Smooth muscle cell (in vitro differentiated cells): ENCODE measurements at regions not wholly inside any gene's neighbourhood (a gene's known extent, or its start where the extent isn't known, plus 50 kb on each side); places are given as distances from the start of the nearest gene placed in this dataset. TPM values are rescaled to one million over a fixed set of nuclear protein-coding genes. Genes with fewer than 3 reads are reported as not detected.

Source experiments
- DNase-seq: peaks from one replicate; lab custom pipeline; 2025; ENCODE audit not compliant: unreplicated experiment; lab: John Stamatoyannopoulos, UW
- H2AFZ ChIP-seq: fragments of 200-600 bp; sonication (generic); 2 replicates; pipeline ENCODE4 v1.6.0; 2016; ENCODE audit warnings: antibody characterized with exemption, low read depth, mild to moderate bottlenecking
- H3F3A ChIP-seq: fragments of 200-600 bp; sonication (generic); 2 replicates; pipeline ENCODE4 v1.6.0; 2017; ENCODE audit warnings: antibody characterized with exemption, low read depth
- H3K27ac ChIP-seq: fragments of 200-600 bp; sonication (generic); 2 replicates; pipeline ENCODE4 v1.5.1; 2016; ENCODE audit warnings: low read depth, mild to moderate bottlenecking
- H3K27me3 ChIP-seq: fragments of 200-600 bp; sonication (generic); 2 replicates; pipeline ENCODE4 v1.6.1; 2016; ENCODE audit warnings: low read depth, mild to moderate bottlenecking
- H3K36me3 ChIP-seq: fragments of 200-600 bp; sonication (generic); 2 replicates; pipeline ENCODE4 v1.5.1; 2016; ENCODE audit warnings: low read depth
- H3K4me1 ChIP-seq: fragments of 200-600 bp; sonication (generic); 2 replicates; pipeline ENCODE4 v1.5.1; 2016; ENCODE audit warnings: low read depth
- H3K4me2 ChIP-seq: fragments of 200-600 bp; sonication (generic); 2 replicates; pipeline ENCODE4 v1.6.0; 2016; ENCODE audit warnings: mild to moderate bottlenecking
- H3K4me3 ChIP-seq: fragments of 200-600 bp; sonication (generic); 2 replicates; pipeline ENCODE4 v1.5.1; 2016; ENCODE audit warnings: mild to moderate bottlenecking
- H3K79me2 ChIP-seq: fragments of 200-600 bp; sonication (generic); 2 replicates; pipeline ENCODE4 v1.6.0; 2016; ENCODE audit warnings: low read depth, mild to moderate bottlenecking
- H3K9ac ChIP-seq: fragments of 200-600 bp; sonication (generic); 2 replicates; pipeline ENCODE4 v1.6.0; 2016; ENCODE audit warnings: low read depth
- H3K9me3 ChIP-seq: fragments of 200-600 bp; sonication (generic); replicated peaks from 2 replicates; pipeline ENCODE4 v1.5.1; 2016; ENCODE audit warnings: low read depth
- H4K20me1 ChIP-seq: fragments of 200-600 bp; sonication (generic); 2 replicates; pipeline ENCODE4 v1.6.0; 2016; ENCODE audit warnings: low read depth
- CTCF ChIP-seq: fragments of 200-600 bp; sonication (generic); IDR thresholded peaks from 2 replicates; pipeline ENCODE4 v1.5.1; 2017; ENCODE audit warnings: borderline replicate concordance, mild to moderate bottlenecking, antibody characterized with exemption; ENCODE audit not compliant: insufficient read depth, poor library complexity, severe bottlenecking
- WGBS: methylation state at CpG from one replicate; pipeline ENCODE4 v1.1.7; 2016; ENCODE audit warnings: low lambda C conversion rate; 5-methylcytosine and 5-hydroxymethylcytosine counted together
- small RNA-seq: library from RNA; depleted of rRNA; stranded (forward); fragments of <200 nt; gene quantifications from one replicate; pipeline ENCODE3, GENCODE V24; 2014

GRCh38 chr6:154945271-154945890 lies 49.7 kb upstream of the TIAM2 start:
- no peaks in the 10 kb centered on the region for H4K20me1 ChIP-seq
- TF ChIP-seq CTCF: no peak
- DNase-seq: no peak
- H3K9ac ChIP-seq: no peak overlapping the region
- H3K9me3 ChIP-seq: no peaks in the 10 kb centered on the region
- H3K36me3 ChIP-seq: no peaks in the 10 kb centered on the region
- H3K27ac ChIP-seq: no peak overlapping the region
- no peak overlapping the region for H2AFZ ChIP-seq
- H3K27me3 ChIP-seq: no peaks in the 10 kb centered on the region
- WGBS: 91% methylated on average over 11 of the region's 11 CpGs
- H3F3A ChIP-seq: no peaks in the 10 kb centered on the region
- H3K4me3 ChIP-seq: no peak overlapping the region
- H3K4me1 ChIP-seq: no peaks in the 10 kb centered on the region
- H3K79me2 ChIP-seq: no peaks in the 10 kb centered on the region
- H3K4me2 ChIP-seq: no peak overlapping the region

Small RNAs in the stretch of these regions (small RNA-seq; reads per million reads assigned to genes)
- not detected for gene RF00096
